Peyer's patch (tissue), 4 donors: ENCODE measurements at regions not wholly inside any gene's neighbourhood (a gene's known extent, or its start where the extent isn't known, plus 50 kb on each side); places are given as distances from the start of the nearest gene placed in this dataset.

ENCODE experiments used
- DNase-seq, 3 donors: peaks; one replicate each; pipeline ENCODE4 v3.0.0-alpha.2; 2017 to 2019
- H3K27ac ChIP-seq, 4 donors: fragments of 200-600 bp; sonication (generic); one replicate each; pipeline ENCODE4 v1.5.1; 2016 to 2019
- H3K27me3 ChIP-seq, 2 donors: fragments of 200-600 bp; sonication (generic); one replicate each; pipeline ENCODE4 v1.5.1; 2019
- H3K36me3 ChIP-seq, 3 donors: fragments of 200-600 bp; sonication (generic); one replicate each; pipeline ENCODE4 v1.5.1; 2016 to 2019
- H3K4me1 ChIP-seq, 4 donors: fragments of 200-600 bp; sonication (generic); one replicate each; pipeline ENCODE4 v1.5.1; 2016 to 2019
- H3K4me3 ChIP-seq, 4 donors: fragments of 200-600 bp; sonication (generic); 1 replicate in 3 of 4; 2 replicates in 1 of 4; pipeline ENCODE4 v1.5.1; 2016 to 2019; ENCODE audit warnings: mild to moderate bottlenecking in 1 of 4
- H3K9me3 ChIP-seq, 4 donors: fragments of 200-600 bp; sonication (generic); one replicate each; pipeline ENCODE4 v1.5.1; 2016 to 2019; ENCODE audit warnings: mild to moderate bottlenecking in 1 of 4
- POLR2A ChIP-seq, 2 donors: fragments of 450-650 bp; IDR thresholded peaks; one replicate each; pipeline ENCODE4 v1.5.1; 2017; ENCODE audit warnings: antibody characterized with exemption in 2 of 2, mild to moderate bottlenecking in 2 of 2, moderate library complexity in 2 of 2
- TF ChIP-seq, protein P1 (sequence below), 6 experiments: fragments of 450-650 bp in 4 of 6; fragments of 200-600 bp in 2 of 6; sonication (generic) in 1 of 6; IDR thresholded peaks; one replicate each; pipeline ENCODE4 v1.5.1; 2017 to 2019; ENCODE audit warnings: antibody characterized with exemption in 6 of 6, mild to moderate bottlenecking in 3 of 6, moderate library complexity in 1 of 6

DNA sequence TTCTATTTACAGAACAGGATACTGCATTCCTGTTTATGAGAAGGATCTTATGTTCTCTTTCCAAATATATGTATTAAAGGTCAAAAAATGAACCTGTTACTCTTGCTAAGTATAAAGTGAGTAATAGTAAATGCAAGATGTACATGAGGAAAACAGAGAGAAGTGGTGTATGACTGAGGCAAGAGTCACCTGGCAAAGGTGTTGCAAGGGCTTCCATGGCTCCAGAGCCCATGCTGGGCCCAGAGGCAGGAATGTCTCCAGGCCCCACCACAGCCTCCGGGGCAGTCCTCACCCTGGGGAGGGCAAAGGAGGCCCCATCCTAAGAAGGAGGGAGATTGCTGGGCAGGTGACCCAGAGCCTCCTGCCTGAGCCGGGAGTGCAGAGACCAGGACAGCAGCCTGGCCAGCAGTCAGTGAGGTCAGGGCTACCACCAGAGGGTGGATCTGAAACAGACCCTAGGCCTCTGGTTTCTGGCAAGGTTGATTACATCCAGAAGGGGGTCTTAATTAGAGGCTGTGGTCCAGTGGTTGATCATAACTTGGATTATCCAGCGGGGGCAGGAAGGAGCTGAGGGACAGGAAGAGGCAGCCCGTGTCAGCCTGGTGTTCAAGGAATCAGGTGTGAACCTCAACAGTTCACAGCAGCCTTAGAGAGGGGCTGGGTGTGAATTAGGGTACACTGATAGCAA, 57.3 kb upstream of the CPLX2 start:
- Histone ChIP-seq H3K4me1 (no peaks in the 10 kb centered on the region), H3K36me3 (no peaks in the 10 kb centered on the region), H3K9me3 (no peaks in the 10 kb centered on the region), H3K27me3 (no peaks in the 10 kb centered on the region), H3K27ac (no peak overlapping the region), H3K4me3 (no peak overlapping the region)
- no peak for DNase-seq
- TF ChIP-seq POLR2A (IDR thresholded peaks at IDR 0.05), result no peak
- TF ChIP-seq, protein P1, sequence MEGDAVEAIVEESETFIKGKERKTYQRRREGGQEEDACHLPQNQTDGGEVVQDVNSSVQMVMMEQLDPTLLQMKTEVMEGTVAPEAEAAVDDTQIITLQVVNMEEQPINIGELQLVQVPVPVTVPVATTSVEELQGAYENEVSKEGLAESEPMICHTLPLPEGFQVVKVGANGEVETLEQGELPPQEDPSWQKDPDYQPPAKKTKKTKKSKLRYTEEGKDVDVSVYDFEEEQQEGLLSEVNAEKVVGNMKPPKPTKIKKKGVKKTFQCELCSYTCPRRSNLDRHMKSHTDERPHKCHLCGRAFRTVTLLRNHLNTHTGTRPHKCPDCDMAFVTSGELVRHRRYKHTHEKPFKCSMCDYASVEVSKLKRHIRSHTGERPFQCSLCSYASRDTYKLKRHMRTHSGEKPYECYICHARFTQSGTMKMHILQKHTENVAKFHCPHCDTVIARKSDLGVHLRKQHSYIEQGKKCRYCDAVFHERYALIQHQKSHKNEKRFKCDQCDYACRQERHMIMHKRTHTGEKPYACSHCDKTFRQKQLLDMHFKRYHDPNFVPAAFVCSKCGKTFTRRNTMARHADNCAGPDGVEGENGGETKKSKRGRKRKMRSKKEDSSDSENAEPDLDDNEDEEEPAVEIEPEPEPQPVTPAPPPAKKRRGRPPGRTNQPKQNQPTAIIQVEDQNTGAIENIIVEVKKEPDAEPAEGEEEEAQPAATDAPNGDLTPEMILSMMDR (IDR thresholded peaks at IDR 0.05), result no peak

GRCh38 chr5:175814691-175815090, 56.7 kb upstream of the CPLX2 start:
- TF ChIP-seq, protein P1 (IDR thresholded peaks at IDR 0.05), result no peak
- TF ChIP-seq POLR2A (IDR thresholded peaks at IDR 0.05), result no peak
- Histone ChIP-seq H3K36me3 (no peaks in the 10 kb centered on the region), H3K27ac (no peak overlapping the region), H3K9me3 (no peaks in the 10 kb centered on the region), H3K4me3 (no peak overlapping the region), H3K27me3 (no peaks in the 10 kb centered on the region), H3K4me1 (no peaks in the 10 kb centered on the region)
- DNase-seq, result no peak

DNA sequence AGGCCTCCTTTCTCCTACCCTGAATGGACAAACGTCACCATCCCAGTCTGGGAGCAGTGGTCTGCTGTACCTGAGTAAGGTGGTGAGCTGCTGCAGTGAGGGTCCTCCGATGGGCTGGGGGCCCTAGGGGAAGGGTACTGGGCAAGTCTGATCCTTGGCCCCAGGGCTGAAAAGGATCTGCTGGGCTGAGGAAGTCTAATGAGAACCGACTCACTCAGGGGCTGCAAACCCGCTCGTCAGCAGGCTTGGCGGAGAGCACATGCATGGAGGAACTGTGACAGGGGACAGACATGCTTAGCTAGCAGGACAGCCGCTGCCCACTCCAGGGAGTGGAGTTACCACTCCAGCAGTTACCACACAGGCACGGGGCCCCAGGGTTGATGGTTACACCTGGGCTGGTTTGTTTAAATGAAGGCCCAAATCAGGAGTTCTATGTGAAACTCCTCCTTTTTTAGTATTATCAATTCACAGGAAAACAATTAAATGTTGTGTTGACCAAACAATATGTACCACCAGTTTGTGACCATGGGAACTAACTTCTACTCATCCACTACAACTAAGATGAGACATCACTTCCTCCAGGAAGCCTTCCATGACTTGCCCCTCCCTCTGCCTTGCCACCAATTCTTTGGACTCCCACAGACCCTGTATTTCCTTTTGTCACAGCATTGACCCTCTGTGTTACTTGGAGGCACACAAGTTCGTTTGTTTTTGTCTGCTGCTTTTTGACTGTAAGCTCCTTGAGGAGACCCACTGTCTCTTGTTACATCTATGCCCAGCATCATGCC, 56.1 kb upstream of the CPLX2 start:
- Histone ChIP-seq H3K9me3 (no peaks in the 10 kb centered on the region), H3K27me3 (no peaks in the 10 kb centered on the region), H3K4me3 (no peak overlapping the region), H3K36me3 (no peaks in the 10 kb centered on the region), H3K27ac (no peak overlapping the region), H3K4me1 (no peaks in the 10 kb centered on the region)
- DNase-seq, result no peak
- TF ChIP-seq, protein P1 (IDR thresholded peaks at IDR 0.05), result no peak
- TF ChIP-seq POLR2A (IDR thresholded peaks at IDR 0.05), result no peak

GRCh38 chr5:175816348-175816747, 55.0 kb upstream of the CPLX2 start:
- Histone ChIP-seq H3K27me3 (no peaks in the 10 kb centered on the region), H3K4me3 (no peak overlapping the region), H3K9me3 (no peaks in the 10 kb centered on the region), H3K36me3 (no peaks in the 10 kb centered on the region), H3K27ac (no peak overlapping the region), H3K4me1 (no peaks in the 10 kb centered on the region)
- TF ChIP-seq POLR2A (IDR thresholded peaks at IDR 0.05), result no peak
- TF ChIP-seq, protein P1 (IDR thresholded peaks at IDR 0.05), result no peak
- no peak for DNase-seq

- no peak for DNase-seq
- TF ChIP-seq, protein P1 (IDR thresholded peaks at IDR 0.05), result no peak
- no peak for TF ChIP-seq POLR2A (IDR thresholded peaks at IDR 0.05)
- H3K9me3 ChIP-seq, result no peaks in the 10 kb centered on the region
- H3K27me3 ChIP-seq, result no peaks in the 10 kb centered on the region
- no peaks in the 10 kb centered on the region for H3K4me1 ChIP-seq
- no peaks in the 10 kb centered on the region for H3K36me3 ChIP-seq
- no peak overlapping the region for H3K27ac ChIP-seq
- H3K4me3 ChIP-seq, result no peak overlapping the region
Observed at GRCh38 chr5:175819090-175819425, 52.3 kb upstream of the CPLX2 start.
